DMS79 (cell line): ENCODE measurements at regions not wholly inside any gene's neighbourhood (a gene's known extent, or its start where the extent isn't known, plus 50 kb on each side); places are given as distances from the start of the nearest gene placed in this dataset.

ENCODE experiments used
- DNase-seq: peaks from one replicate; lab custom pipeline; 2025; lab: John Stamatoyannopoulos, UW

DNA sequence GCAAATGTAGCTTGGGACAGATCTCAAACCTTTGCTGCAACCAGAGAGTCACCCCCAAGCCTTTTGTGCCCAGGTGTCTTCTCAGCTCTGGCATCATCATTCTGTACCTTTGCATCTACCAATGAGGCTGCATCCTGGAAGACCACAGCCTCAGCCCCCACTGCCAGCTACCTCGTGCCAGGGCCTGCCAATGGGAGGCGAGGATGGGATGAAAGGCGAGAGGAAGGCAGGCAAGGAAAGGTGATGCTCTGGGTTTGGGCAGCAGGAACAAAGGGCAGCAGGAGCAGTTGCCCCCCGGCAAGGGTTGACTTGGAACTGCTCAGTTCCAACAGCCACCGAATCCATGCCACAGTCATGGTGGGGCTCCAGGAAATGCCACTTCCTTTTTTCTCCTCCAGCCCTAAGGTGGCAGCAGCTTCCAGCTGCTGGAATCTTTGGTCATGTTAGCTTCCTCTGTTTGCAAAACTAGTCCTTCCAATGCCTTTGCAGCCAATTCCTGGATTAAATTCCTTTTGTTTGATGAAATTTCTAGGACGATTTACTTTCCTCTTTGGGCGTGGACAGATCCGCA, 651.6 kb downstream of the NPHP4 start:
- DNase-seq, result no peak

DNA sequence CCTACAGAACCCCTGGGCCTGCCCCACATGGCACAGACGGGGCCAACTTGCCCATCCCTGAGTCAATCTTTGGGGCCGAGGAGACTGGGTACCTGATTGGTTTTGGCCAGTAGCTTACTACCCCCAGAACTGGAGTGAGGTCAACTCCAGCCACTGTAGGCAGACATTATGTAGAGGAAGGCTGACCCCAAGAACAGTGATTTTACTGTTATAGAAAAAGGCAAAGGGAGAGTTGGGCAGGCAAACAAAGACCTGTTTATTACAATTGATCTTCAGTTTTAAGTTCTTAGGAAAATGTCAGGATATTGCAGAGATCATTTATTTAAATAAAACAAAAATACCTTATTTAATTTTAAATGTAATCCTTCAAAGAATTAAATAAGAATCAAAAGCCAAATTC, 653.8 kb downstream of the NPHP4 start:
- DNase-seq, result no peak

DNA sequence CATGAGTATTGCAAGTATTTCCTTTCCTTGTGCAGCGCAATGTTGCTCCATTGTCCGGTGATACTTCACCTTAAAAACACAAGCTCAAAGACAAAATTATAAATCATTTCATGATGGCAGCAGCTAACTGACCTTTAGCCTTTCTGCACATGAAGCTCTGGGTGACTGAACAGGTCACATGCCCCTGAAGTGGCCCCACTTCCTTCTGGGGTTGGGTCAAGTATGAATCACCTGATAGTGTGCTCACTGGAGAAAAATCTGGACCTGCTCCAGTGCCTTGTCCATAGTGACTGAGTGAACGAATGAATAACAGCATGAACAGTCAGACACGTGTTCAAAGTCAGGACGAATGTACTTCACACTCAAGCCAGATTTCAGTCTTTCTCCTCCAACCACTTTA, 658.9 kb downstream of the NPHP4 start:
- DNase-seq, result no peak

DNA sequence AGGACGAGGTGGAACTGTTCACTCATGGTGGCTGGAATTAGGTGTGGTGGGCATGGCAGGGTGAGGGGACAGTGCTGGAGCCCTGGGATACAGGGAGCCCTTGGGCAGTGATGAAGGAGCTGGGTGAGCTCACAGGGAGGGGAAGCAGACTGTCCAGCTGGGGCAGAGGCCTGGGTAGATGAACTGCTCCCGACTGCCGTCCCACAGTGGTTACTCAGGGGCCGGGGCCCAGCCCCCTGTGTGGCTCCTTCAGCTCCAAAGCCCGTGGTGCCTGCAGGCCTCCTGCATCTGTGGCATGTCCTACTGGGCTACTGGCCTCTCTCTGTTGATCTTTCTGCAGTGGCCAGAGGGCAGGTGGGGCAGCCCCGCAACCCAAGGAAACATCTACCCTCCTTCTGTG, 661.1 kb downstream of the NPHP4 start:
- DNase-seq, result no peak

GRCh38 chr1:5329068-5329739, 663.0 kb downstream of the NPHP4 start:
- peak; percentile 60 for DNase-seq

- DNase-seq, result no peak
Measured at GRCh38 chr1:5324883-5325282, 667.3 kb downstream of the NPHP4 start.

GRCh38 chr1:5318143-5318816, 663.9 kb downstream of the AJAP1 start:
- DNase-seq, result no peak

- DNase-seq, result peak; percentile 64
Measured at GRCh38 chr1:5317391-5317790, 663.0 kb downstream of the AJAP1 start.

- peak; percentile 78 for DNase-seq
Measured at GRCh38 chr1:5312862-5313261, 658.5 kb downstream of the AJAP1 start.

GRCh38 chr1:5312293-5312674, 657.9 kb downstream of the AJAP1 start:
- no peak for DNase-seq

DNA sequence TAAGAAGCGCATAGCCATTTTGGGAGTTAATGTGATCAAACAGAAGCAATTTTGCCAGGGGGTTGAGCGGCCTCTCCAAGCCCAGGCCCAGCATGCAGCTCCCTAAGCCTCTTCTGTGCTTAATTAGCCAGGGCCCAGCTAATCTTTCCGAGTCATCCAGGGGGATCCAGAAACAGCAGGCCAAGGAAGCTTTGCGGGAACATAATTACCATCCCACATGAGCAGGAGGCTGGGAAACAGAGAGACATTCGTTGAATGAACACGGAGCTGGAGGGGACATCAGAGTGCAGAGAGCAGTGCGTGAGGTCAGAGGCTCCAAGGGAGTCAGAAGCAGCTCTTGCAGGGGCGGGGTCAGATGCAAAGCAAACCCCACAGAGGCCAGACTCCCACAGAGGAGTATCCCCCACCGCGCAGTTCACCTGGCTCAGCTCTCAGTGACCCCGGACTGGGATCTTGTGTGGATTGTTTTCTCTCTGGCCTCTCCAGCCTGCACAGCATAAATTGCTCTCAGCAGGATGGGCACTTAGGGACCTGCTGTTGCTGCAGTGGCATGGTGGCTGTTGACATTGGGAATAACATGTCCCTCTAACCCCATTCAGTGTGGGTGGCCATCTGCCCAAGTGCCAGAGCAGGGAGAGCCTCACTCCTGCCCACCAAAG, 657.4 kb downstream of the AJAP1 start:
- peak; percentile 95 for DNase-seq

DNA sequence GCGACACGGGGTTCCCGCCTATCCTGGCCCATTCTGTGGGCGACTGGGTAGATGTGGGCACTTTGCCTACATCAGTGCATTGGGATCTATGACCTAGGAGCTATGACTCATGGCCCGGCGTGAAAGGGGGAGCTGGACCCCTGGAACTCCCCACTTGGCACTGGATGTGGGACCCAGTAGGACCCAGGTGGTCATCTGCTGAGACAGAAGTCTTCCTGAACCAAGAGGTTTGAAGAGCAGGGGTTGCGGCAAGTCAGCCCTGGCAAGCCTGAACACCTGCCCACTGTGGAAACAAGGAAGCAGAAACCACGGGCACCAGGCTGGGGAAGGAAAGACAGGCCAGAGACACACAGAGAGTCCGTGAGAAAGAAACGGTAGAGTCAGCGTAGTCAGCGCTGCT, 656.7 kb downstream of the AJAP1 start:
- peak; percentile 86 for DNase-seq

DNA sequence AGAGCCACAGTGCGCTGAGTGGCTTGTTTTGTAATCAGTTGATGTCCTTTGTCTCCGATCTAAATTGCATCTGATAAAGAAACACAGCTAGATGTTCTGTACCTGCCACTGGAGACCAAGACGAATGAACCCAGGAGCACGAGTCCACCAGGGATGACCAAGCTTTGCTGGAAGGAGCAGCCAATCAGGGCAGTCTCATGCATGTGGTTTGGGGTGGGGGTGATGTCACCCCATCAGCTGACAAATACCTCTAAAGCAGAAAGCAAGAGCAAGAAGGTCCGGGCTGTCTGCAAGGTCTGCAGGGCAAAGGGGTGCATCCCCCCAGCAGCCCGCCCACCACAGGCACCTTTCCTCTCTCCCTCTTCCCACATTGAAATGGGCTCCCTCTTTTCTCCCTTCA, 653.8 kb downstream of the AJAP1 start:
- DNase-seq, result no peak

GRCh38 chr1:5304702-5305101, 650.3 kb downstream of the AJAP1 start:
- DNase-seq, result no peak

DNA sequence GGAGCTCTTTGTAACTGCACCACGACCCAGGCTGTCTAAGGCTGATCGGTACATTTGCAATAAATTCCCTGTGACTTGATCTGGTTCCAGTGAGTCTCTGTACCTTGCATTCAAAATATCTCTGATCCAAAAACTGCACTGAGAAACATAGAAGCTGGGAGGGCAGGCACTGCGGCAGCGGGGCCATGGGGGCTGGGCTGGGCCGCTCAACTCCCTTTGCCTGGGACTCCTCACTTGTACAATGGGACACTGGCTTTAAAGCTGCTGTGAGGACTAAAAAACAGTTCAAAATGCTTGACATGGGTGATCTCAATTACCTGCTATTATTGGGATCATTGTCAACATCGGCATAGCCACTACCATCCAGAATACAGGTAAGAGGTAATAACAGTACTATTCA, 644.0 kb downstream of the AJAP1 start:
- DNase-seq, result no peak

- no peak for DNase-seq
Measured at GRCh38 chr1:5297886-5298239, 643.5 kb downstream of the AJAP1 start.

DNA sequence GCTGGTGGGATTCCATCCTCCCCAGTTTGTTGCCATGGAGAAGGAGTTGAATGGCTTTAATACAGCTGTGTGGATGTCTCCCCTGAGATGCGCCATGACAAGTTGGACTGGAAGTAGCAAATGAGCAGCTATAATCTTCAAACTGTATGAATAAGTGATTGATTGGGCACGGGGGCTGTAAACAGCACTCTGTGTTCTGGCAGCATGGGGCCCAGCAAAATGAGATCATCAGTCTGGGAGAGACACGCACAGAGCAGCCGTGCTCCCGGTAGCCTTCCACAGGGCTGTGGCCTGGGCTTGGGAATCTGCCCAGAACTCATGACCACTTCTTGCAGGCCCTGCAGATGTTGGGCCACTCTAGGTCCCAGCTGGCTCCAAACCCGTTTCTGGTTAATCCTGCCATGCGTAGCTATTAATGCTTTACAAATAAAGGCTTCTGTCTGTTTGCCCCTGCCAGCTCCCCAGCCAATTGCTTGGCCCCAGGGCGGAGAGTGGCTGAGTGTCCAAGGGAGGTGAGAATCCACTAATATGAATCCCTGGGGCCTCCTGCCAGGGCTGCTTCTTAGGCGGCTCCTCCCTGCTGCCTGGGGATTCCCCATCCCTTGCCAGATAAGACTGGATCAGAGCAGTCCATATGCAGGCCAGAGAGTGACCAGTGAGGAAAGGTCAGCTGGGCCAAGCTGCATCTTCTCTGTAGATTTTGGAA, 642.9 kb downstream of the AJAP1 start:
- peak; percentile 46 for DNase-seq

- DNase-seq, result no peak
Measured at GRCh38 chr1:5296557-5297179, 642.3 kb downstream of the AJAP1 start.

DNA sequence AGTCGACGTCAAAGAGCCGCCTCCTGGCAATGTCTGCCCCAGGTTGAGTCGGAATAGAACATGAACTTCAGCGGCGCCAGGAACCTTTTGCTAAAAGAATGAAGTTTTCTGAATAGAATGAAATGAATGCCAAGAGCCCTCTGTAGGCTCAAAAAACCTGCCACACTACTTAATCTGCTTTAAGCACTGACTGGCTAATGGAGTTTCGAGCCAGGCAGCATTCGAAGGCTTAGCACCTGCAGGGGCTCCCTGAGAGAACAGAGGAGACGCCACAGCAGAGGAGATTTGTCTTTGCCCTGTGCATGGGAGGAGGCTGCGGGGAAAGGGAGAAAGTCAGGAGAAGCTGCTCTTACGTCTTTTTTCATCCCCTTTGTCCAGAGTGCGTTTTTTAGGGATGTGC, 641.7 kb downstream of the AJAP1 start:
- no peak for DNase-seq

- no peak for DNase-seq
Measured at GRCh38 chr1:5291889-5292288, 637.5 kb downstream of the AJAP1 start.

DNA sequence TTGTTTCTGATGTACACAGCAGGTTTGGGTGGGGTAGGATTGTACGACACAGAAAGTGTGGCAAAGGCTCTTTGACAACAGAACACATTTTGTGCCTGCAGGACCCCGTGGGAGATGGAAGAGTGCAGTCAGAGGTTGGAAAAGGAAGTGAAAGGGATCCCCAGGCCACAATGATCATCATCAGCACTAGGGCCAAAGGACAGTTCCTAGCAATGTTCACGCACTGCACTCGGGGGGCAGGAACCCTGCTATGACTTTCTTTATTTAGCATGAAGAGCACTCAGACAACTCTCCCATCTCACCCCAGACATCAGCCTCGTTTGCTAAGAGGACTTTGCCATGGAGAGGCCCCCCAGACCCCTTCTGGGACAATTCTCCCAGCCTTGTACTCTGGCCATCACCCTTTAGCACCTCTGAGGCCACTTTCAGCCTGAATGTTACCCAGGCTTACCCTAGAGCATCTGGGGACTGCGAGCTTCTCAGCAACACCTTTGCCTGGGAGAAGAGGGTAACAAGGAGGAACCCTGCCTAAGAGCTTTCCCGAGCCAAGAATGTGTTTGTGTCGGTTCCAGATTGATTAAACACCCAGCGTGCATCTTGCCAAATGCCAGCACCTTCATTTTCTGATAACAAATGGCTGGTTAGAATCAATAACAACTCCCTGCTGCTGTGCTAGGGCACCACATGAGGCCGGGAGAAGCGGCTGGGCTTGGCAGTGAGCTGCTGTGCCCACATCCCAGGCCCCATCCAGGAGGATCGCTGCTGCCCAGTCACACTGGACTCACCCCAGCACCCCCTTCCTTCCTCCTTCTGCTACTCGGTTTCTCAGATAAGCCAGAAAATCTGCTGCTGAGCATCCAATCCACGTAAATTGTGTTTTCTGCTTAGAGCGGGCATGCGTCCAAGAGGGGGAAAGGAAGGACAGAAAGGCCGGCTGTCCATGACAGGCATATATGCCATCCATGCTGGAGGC, 633.1 kb downstream of the AJAP1 start:
- DNase-seq, result no peak
